Right ventricle myocardium superior (tissue), 1 donor: ENCODE measurements at regions not wholly inside any gene's neighbourhood (a gene's known extent, or its start where the extent isn't known, plus 50 kb on each side); places are given as distances from the start of the nearest gene placed in this dataset.

Experiments used
- ATAC-seq: fragments of 200-7000 bp; cut with Tn5 transposase; one replicate; pipeline ENCODE4 v1.9.1; 2020; ENCODE audit warnings: mild to moderate bottlenecking; ENCODE audit not compliant: poor library complexity
- DNase-seq: peaks from one replicate; pipeline ENCODE4 v3.0.0-alpha.2; 2020
- intact Hi-C: fragments of 100-400 bp; cut with DNase I; formaldehyde crosslinking; loops from one replicate; pipeline ENCODE4 v1.11.2; 2022
- donor health status: DM: no; HTN: yes; CAD: no; lungs with severe emphysema.

- DNase-seq (no peak), ATAC-seq (no peak)
- intact Hi-C loops, result no loop called here
Observed at GRCh38 chr2:45194596-45194995, 185.3 kb upstream of the SIX2 start.

- DNase-seq (no peak), ATAC-seq (no peak)
- intact Hi-C loops, result no loop called here
Observed at GRCh38 chr2:45193581-45193980, 184.3 kb upstream of the SIX2 start.

- intact Hi-C loops, result no loop called here
- DNase-seq (no peak), ATAC-seq (no peak)
Observed at GRCh38 chr2:45192991-45193390, 183.7 kb upstream of the SIX2 start.

- ATAC-seq, result no peak
- intact Hi-C loops, result no loop called here
- DNase-seq, result no peak
Observed at GRCh38 chr2:45192481-45192880, 183.2 kb upstream of the SIX2 start.

- intact Hi-C loops, result no loop called here
- peak; percentile 76 for DNase-seq
- ATAC-seq, result peak; percentile 90
Observed at GRCh38 chr2:45191976-45192375, 182.7 kb upstream of the SIX2 start.

- DNase-seq (no peak), ATAC-seq (peak; percentile 58)
- intact Hi-C loops, result no loop called here
Observed at GRCh38 chr2:45191146-45191863, 182.1 kb upstream of the SIX2 start.

- ATAC-seq (no peak), DNase-seq (no peak)
- intact Hi-C loops, result no loop called here
Observed at GRCh38 chr2:45190481-45190942, 181.3 kb upstream of the SIX2 start.

GRCh38 chr2:45184606-45185005 lies 175.4 kb upstream of the SIX2 start:
- no peak for DNase-seq
- intact Hi-C loops, result no loop called here
- no peak for ATAC-seq

GRCh38 chr2:45182667-45183295 lies 173.5 kb upstream of the SIX2 start:
- ATAC-seq (no peak), DNase-seq (no peak)
- intact Hi-C loops, result no loop called here

- DNase-seq, result no peak
- intact Hi-C loops, result no loop called here
- no peak for ATAC-seq
Observed at GRCh38 chr2:45180779-45181178, 171.5 kb upstream of the SIX2 start.

GRCh38 chr2:45180033-45180746 lies 170.9 kb upstream of the SIX2 start:
- intact Hi-C loops, result no loop called here
- DNase-seq (no peak), ATAC-seq (no peak)

GRCh38 chr2:45178854-45179253 lies 169.6 kb upstream of the SIX2 start:
- DNase-seq, result no peak
- intact Hi-C loops, result no loop called here
- ATAC-seq, result no peak

- no peak for ATAC-seq
- intact Hi-C loops, result no loop called here
- DNase-seq, result no peak
Observed at GRCh38 chr2:45178359-45178758, 169.1 kb upstream of the SIX2 start.

- DNase-seq, result no peak
- intact Hi-C loops, result no loop called here
- no peak for ATAC-seq
Observed at GRCh38 chr2:45177870-45178269, 168.6 kb upstream of the SIX2 start.

- ATAC-seq, result no peak
- intact Hi-C loops, result no loop called here
- no peak for DNase-seq
Observed at GRCh38 chr2:45176390-45176789, 167.1 kb upstream of the SIX2 start.

GRCh38 chr2:45173513-45173912 lies 164.3 kb upstream of the SIX2 start:
- ATAC-seq (no peak), DNase-seq (no peak)
- intact Hi-C loops, result no loop called here

- ATAC-seq, result no peak
- no peak for DNase-seq
- intact Hi-C loops, result no loop called here
Observed at GRCh38 chr2:45172760-45173392, 163.6 kb upstream of the SIX2 start.

GRCh38 chr2:45172142-45172541 lies 162.9 kb upstream of the SIX2 start:
- intact Hi-C loops, result no loop called here
- no peak for DNase-seq
- ATAC-seq, result no peak

GRCh38 chr2:45171136-45171501 lies 161.9 kb upstream of the SIX2 start:
- intact Hi-C loops, result no loop called here
- DNase-seq, result no peak
- ATAC-seq, result no peak
